ENCODE measurements at regions not wholly inside any gene's neighbourhood (a gene's known extent, or its start where the extent isn't known, plus 50 kb on each side); places are given as distances from the start of the nearest gene placed in this dataset.

GRCh38 chr13:99811067-99811700, 160.4 kb downstream of the ZIC5 start:
- Histone ChIP-seq H3K9me3 (ENCODE audit: control insufficient read depth, insufficient read depth, low read length) (no peaks in the 10 kb centered on the region), H3K36me3 (ENCODE audit: control insufficient read depth, low read length) (no peaks in the 10 kb centered on the region), H3K79me2 (ENCODE audit: control insufficient read depth, low read length) (no peaks in the 10 kb centered on the region), H3K27ac (ENCODE audit: low read depth, low read length) (no peak overlapping the region), H3F3A (ENCODE audit: control insufficient read depth, insufficient read depth) (no peaks in the 10 kb centered on the region), H4K20me1 (ENCODE audit: control insufficient read depth, insufficient read depth, low read depth, low read length) (no peaks in the 10 kb centered on the region), H3K4me2 (ENCODE audit: low read length) (no peak overlapping the region), H3K9me2 (replicated peaks; ENCODE audit: control insufficient read depth, low read length) (no peaks in the 10 kb centered on the region), H3K4me3 (ENCODE audit: low read length) (no peak overlapping the region), H3K27me3 (ENCODE audit: control insufficient read depth, low read length) (no peaks in the 10 kb centered on the region), H3K4me1 (ENCODE audit: control insufficient read depth, low read length) (no peaks in the 10 kb centered on the region)
- TF ChIP-seq, protein P1, sequence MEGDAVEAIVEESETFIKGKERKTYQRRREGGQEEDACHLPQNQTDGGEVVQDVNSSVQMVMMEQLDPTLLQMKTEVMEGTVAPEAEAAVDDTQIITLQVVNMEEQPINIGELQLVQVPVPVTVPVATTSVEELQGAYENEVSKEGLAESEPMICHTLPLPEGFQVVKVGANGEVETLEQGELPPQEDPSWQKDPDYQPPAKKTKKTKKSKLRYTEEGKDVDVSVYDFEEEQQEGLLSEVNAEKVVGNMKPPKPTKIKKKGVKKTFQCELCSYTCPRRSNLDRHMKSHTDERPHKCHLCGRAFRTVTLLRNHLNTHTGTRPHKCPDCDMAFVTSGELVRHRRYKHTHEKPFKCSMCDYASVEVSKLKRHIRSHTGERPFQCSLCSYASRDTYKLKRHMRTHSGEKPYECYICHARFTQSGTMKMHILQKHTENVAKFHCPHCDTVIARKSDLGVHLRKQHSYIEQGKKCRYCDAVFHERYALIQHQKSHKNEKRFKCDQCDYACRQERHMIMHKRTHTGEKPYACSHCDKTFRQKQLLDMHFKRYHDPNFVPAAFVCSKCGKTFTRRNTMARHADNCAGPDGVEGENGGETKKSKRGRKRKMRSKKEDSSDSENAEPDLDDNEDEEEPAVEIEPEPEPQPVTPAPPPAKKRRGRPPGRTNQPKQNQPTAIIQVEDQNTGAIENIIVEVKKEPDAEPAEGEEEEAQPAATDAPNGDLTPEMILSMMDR (IDR thresholded peaks at IDR 0.05; ENCODE audit: low read depth, low read length, poor library complexity, severe bottlenecking), result no peak
- TF ChIP-seq EZH2phosphoT487 (IDR thresholded peaks at IDR 0.05; ENCODE audit: borderline replicate concordance, low read length), result no peak

DNA sequence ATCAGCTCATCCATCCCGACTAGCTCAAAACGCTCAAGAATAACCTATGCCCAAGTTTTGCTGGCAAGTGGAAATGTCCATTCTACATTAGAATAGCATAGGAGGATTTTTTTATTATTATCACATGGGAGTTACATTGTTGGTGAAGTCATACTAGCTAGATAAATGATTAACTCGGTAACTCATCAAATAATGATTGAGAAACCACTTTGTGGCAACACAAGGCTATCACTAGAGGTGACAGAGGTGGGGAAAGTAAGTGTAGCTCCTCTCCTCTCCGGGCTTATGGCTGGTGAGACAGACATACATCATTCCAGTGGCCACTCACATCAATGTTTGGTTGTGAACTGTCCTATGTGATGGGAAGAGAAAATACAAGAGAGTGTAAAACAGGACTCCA, 161.6 kb downstream of the ZIC5 start:
- Histone ChIP-seq H3K79me2 (ENCODE audit: control insufficient read depth, low read length) (no peaks in the 10 kb centered on the region), H3F3A (ENCODE audit: control insufficient read depth, insufficient read depth) (no peaks in the 10 kb centered on the region), H3K4me2 (ENCODE audit: low read length) (no peak overlapping the region), H3K4me3 (ENCODE audit: low read length) (no peak overlapping the region), H4K20me1 (ENCODE audit: control insufficient read depth, insufficient read depth, low read depth, low read length) (no peaks in the 10 kb centered on the region), H3K4me1 (ENCODE audit: control insufficient read depth, low read length) (no peaks in the 10 kb centered on the region), H3K9me3 (ENCODE audit: control insufficient read depth, insufficient read depth, low read length) (no peaks in the 10 kb centered on the region), H3K27me3 (ENCODE audit: control insufficient read depth, low read length) (no peaks in the 10 kb centered on the region), H3K36me3 (ENCODE audit: control insufficient read depth, low read length) (no peaks in the 10 kb centered on the region), H3K27ac (ENCODE audit: low read depth, low read length) (no peak overlapping the region), H3K9me2 (replicated peaks; ENCODE audit: control insufficient read depth, low read length) (no peaks in the 10 kb centered on the region)
- no peak for TF ChIP-seq EZH2phosphoT487 (IDR thresholded peaks at IDR 0.05; ENCODE audit: borderline replicate concordance, low read length)
- TF ChIP-seq, protein P1 (IDR thresholded peaks at IDR 0.05; ENCODE audit: low read depth, low read length, poor library complexity, severe bottlenecking), result no peak

- H3K4me3 ChIP-seq (ENCODE audit: low read length), result no peak overlapping the region
- no peaks in the 10 kb centered on the region for H3K36me3 ChIP-seq (ENCODE audit: control insufficient read depth, low read length)
- no peaks in the 10 kb centered on the region for H3K9me2 ChIP-seq (replicated peaks; ENCODE audit: control insufficient read depth, low read length)
- H4K20me1 ChIP-seq (ENCODE audit: control insufficient read depth, insufficient read depth, low read depth, low read length), result no peaks in the 10 kb centered on the region
- no peaks in the 10 kb centered on the region for H3K79me2 ChIP-seq (ENCODE audit: control insufficient read depth, low read length)
- H3K4me1 ChIP-seq (ENCODE audit: control insufficient read depth, low read length), result no peaks in the 10 kb centered on the region
- no peak for TF ChIP-seq EZH2phosphoT487 (IDR thresholded peaks at IDR 0.05; ENCODE audit: borderline replicate concordance, low read length)
- TF ChIP-seq, protein P1 (IDR thresholded peaks at IDR 0.05; ENCODE audit: low read depth, low read length, poor library complexity, severe bottlenecking), result no peak
- H3K4me2 ChIP-seq (ENCODE audit: low read length), result no peak overlapping the region
- no peak overlapping the region for H3K27ac ChIP-seq (ENCODE audit: low read depth, low read length)
- no peaks in the 10 kb centered on the region for H3F3A ChIP-seq (ENCODE audit: control insufficient read depth, insufficient read depth)
- H3K27me3 ChIP-seq (ENCODE audit: control insufficient read depth, low read length), result no peaks in the 10 kb centered on the region
- H3K9me3 ChIP-seq (ENCODE audit: control insufficient read depth, insufficient read depth, low read length), result no peaks in the 10 kb centered on the region
Measured at GRCh38 chr13:99809496-99809895, 162.1 kb downstream of the ZIC5 start.
